HCT116 (cell line): ENCODE measurements at regions not wholly inside any gene's neighbourhood (a gene's known extent, or its start where the extent isn't known, plus 50 kb on each side); places are given as distances from the start of the nearest gene placed in this dataset.
"Not testable (repeated sequence)": the region's sequence is repeated elsewhere in the genome, so short reads cannot be mapped to it uniquely, and the experiment has no call there.

Experiments used
- ATAC-seq: fragments of 200-7000 bp; cut with Tn5 transposase; 2 replicates; pipeline ENCODE4 v1.9.1; 2020; ENCODE audit warnings: mild to moderate bottlenecking, moderate library complexity
- BruUV-seq: library from RNA; stranded (reverse); fragments of 400-500 nt; replicated peaks from 2 replicates; lab custom pipeline; 2021; lab: Mats Ljungman, UMichigan
- CTCF ChIA-PET: fragments of 300-600 bp; sonication (Branson Sonifier 250); formaldehyde crosslinking; loops from one replicate; lab custom pipeline; 2021; ENCODE audit warnings: antibody characterized with exemption; lab: Charles Lee
- POLR2A ChIA-PET: fragments of 300-600, 350-600 bp; sonication (Branson Sonifier 250); formaldehyde crosslinking; loops from one replicate; lab custom pipeline; 2021; ENCODE audit warnings: antibody characterized with exemption; lab: Charles Lee
- RAD21 ChIA-PET, 2 experiments: fragments of 300-600 bp; sonication (Branson Sonifier 250); formaldehyde crosslinking; loops; one replicate each; lab custom pipeline; 2023; ENCODE audit warnings: low total read pairs in 2 of 2; ENCODE audit not compliant: uncharacterized antibody in 2 of 2, unreplicated experiment in 2 of 2, low non-redundant PET in 1 of 2; lab: Charles Lee
- DNase-seq: peaks from one replicate; pipeline ENCODE4 v3.0.0-alpha.2; 2010; ENCODE audit warnings: low read depth, low spot score
- H2AFZ ChIP-seq: fragments of 200-600 bp; shearing (Covaris generic), sonication (generic); 2 replicates; pipeline ENCODE4 v1.6.1; 2017; ENCODE audit warnings: low read depth, mixed run types, mixed read lengths, antibody characterized with exemption, low read length; ENCODE audit not compliant: poor library complexity, severe bottlenecking
- H3K27ac ChIP-seq: 2 replicates; pipeline ENCODE4 v1.5.1; 2012; ENCODE audit warnings: low read depth, low read length
- H3K27me3 ChIP-seq: fragments of 200-600 bp; sonication (generic); 2 replicates; pipeline ENCODE4 v1.6.1; 2016; ENCODE audit warnings: mixed run types, low read length, mixed read lengths; ENCODE audit not compliant: insufficient read depth
- H3K36me3 ChIP-seq, 2 experiments: fragments of 200-500 bp in 1 of 2; fragments of 200-600 bp in 1 of 2; sonication (Bioruptor generic) in 1 of 2; sonication (generic) in 1 of 2; 2 replicates each; pipeline versions ENCODE4 v1.5.1 to v1.6.1; 2014 to 2016; ENCODE audit warnings: low read length in 2 of 2, inconsistent platforms in 1 of 2, mixed read lengths in 1 of 2, mixed run types in 1 of 2; ENCODE audit not compliant: insufficient read depth in 2 of 2, control insufficient read depth in 1 of 2
- H3K4me1 ChIP-seq, 2 experiments: fragments of 200-600 bp in 1 of 2; sonication (generic) in 1 of 2; 2 replicates each; pipeline versions ENCODE4 v1.5.1 to v1.6.1; 2012 to 2017; ENCODE audit warnings: low read length in 2 of 2, inconsistent platforms in 1 of 2, mild to moderate bottlenecking in 1 of 2, mixed read lengths in 1 of 2, mixed run types in 1 of 2, moderate library complexity in 1 of 2; ENCODE audit not compliant: insufficient read depth in 2 of 2, control insufficient read depth in 1 of 2
- H3K4me2 ChIP-seq: fragments of 200-600 bp; sonication (generic); 2 replicates; pipeline ENCODE4 v1.6.1; 2017; ENCODE audit warnings: mixed run types, low read length, mixed read lengths
- H3K4me3 ChIP-seq, 2 experiments: fragments of 200-600 bp in 1 of 2; sonication (generic) in 1 of 2; replicated peaks in 1 of 2; 2 replicates each; pipeline ENCODE4 v1.5.1; 2011 to 2016; ENCODE audit warnings: low read length in 2 of 2, control low read depth in 1 of 2, low read depth in 1 of 2, mild to moderate bottlenecking in 1 of 2, mixed read lengths in 1 of 2, mixed run types in 1 of 2
- H3K79me2 ChIP-seq: fragments of 200-600 bp; sonication (generic); 2 replicates; pipeline ENCODE4 v1.6.1; 2017; ENCODE audit warnings: mild to moderate bottlenecking, mixed run types, low read length, moderate library complexity, mixed read lengths; ENCODE audit not compliant: insufficient read depth
- H3K9ac ChIP-seq: fragments of 200-600 bp; sonication (generic); 2 replicates; pipeline ENCODE4 v1.6.1; 2016; ENCODE audit warnings: low read length, mixed read lengths
- H3K9me2 ChIP-seq: fragments of 200-600 bp; sonication (generic), shearing (Covaris generic); 2 replicates; pipeline ENCODE4 v1.6.1; 2017; ENCODE audit warnings: mixed run types, mild to moderate bottlenecking, moderate library complexity; ENCODE audit not compliant: insufficient read depth
- H3K9me3 ChIP-seq, 2 experiments: fragments of 200-500 bp in 1 of 2; fragments of 200-600 bp in 1 of 2; sonication (Bioruptor generic) in 1 of 2; sonication (generic) in 1 of 2; 2 replicates each; pipeline ENCODE4 v1.6.1; 2014 to 2017; ENCODE audit warnings: low read length in 2 of 2, mixed read lengths in 2 of 2, inconsistent platforms in 1 of 2, low read depth in 1 of 2, mild to moderate bottlenecking in 1 of 2, mixed run types in 1 of 2, moderate library complexity in 1 of 2; ENCODE audit not compliant: control insufficient read depth in 1 of 2, insufficient read depth in 1 of 2
- H4K20me1 ChIP-seq: fragments of 200-600 bp; sonication (generic), shearing (Covaris generic); 2 replicates; pipeline ENCODE4 v1.6.1; 2017; ENCODE audit warnings: mixed run types, mild to moderate bottlenecking, moderate library complexity; ENCODE audit not compliant: insufficient read depth
- ELF1 ChIP-seq: IDR thresholded peaks from 2 replicates; pipeline ENCODE4 v1.6.1; 2012; ENCODE audit warnings: low read depth, borderline replicate concordance
- EZH2phosphoT487 ChIP-seq: fragments of 200-600 bp; IDR thresholded peaks from 2 replicates; pipeline ENCODE4 v1.6.1; 2018; ENCODE audit warnings: antibody characterized with exemption, borderline replicate concordance
- POLR2A ChIP-seq: IDR thresholded peaks from 2 replicates; pipeline ENCODE4 v1.7.0; 2011; ENCODE audit warnings: borderline replicate concordance; ENCODE audit not compliant: insufficient read depth, insufficient read length; ENCODE audit errors: extremely low read depth
- REST ChIP-seq: IDR thresholded peaks from 2 replicates; pipeline ENCODE4 v1.6.1; 2012; ENCODE audit warnings: low read depth
- TCF7L2 ChIP-seq: IDR thresholded peaks from 2 replicates; pipeline ENCODE4 v1.7.0; 2011; ENCODE audit warnings: borderline replicate concordance, inconsistent platforms; ENCODE audit not compliant: insufficient read depth, insufficient read length; ENCODE audit errors: extremely low read depth
- YY1 ChIP-seq: IDR thresholded peaks from 2 replicates; pipeline ENCODE4 v1.6.1; 2011; ENCODE audit warnings: low read length, low read depth, moderate library complexity, mild to moderate bottlenecking; ENCODE audit not compliant: insufficient replicate concordance; ENCODE audit errors: extremely low read depth
- ZFX ChIP-seq: fragments of 450-650 bp; IDR thresholded peaks from 2 replicates; pipeline ENCODE4 v1.6.1; 2017
- intact Hi-C: fragments of 100-400 bp; cut with micrococcal nuclease; formaldehyde crosslinking; loops from 2 replicates; pipeline ENCODE4 v1.10.0; 2022

DNA sequence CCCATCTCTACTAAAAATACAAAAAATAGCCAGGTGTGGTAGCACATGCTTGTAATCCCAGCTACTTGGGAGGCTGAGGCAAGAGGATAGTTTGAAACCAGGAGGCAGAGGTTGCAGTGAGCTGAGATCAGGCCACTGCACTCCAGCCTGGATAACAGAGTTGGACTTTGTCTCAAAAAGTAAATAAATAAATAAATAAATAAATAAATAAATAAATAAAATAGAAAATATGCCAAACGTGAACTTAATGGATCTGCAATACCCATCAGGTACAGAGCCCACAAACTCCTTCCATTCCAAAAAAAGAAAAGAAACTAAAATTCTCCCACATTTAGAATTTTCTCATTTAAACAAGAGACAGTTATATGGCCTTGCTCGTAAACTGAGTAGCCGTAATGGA, 702.7 kb downstream of the CDH18 start:
- Histone ChIP-seq H3K4me2 (no peak overlapping the region), H2AFZ (no peak overlapping the region), H3K9ac (no peak overlapping the region), H4K20me1 (no peaks in the 10 kb centered on the region), H3K27me3 (no peaks in the 10 kb centered on the region), H3K36me3 (no peaks in the 10 kb centered on the region), H3K9me2 (no peaks in the 10 kb centered on the region), H3K79me2 (no peaks in the 10 kb centered on the region), H3K9me3 (peaks cover 5 to 8% of the 10 kb centered on the region in 2 experiments; a peak in 2 of 4 replicates), H3K27ac (no peak overlapping the region), H3K4me3 (no peak overlapping the region), H3K4me1 (no peaks in the 10 kb centered on the region)
- POLR2A ChIA-PET = no interaction called here
- CTCF ChIA-PET = no interaction called here
- TF ChIP-seq EZH2phosphoT487 (no peak), POLR2A (no peak), ELF1 (no peak), YY1 (no peak), ZFX (no peak), TCF7L2 (no peak), REST (no peak)
- ATAC-seq (no peak), DNase-seq (no peak)
- intact Hi-C loops = no loop called here
- RAD21 ChIA-PET = no interaction called here
- no TSS peak for BruUV-seq

DNA sequence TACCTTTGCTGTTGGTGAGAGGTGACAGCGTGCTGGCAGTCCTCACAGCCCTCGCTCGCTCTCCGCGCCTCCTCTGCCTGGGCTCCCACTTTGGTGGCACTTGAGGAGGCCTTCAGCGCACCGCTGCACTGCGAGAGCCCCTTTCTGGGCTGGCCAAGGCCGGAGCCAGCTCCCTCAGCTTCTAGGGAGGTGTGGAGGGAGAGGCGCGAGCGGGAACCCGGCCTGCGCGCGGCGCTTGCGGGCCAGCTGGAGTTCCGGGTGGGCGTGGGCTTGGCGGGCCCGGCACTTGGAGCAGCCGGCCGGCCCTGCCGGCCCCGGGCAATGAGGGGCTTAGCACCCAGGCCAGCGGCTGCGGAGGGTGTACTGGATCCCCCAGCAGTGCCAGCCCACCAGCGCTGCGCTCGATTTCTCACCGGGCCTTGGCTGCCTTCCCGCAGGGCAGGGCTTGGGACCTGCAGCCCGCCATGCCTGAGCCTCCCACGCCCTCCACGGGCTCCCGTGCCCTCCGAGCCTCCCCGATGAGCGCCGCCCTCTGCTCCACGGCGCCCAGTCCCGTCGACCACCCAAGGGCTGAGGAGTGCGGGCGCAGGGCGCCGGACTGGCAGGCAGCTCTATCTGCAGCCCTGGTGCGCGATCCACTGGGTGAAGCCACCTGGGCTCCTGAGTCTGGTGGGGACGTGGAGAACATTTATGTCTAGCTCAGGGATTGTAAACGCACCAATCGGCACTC, 700.3 kb downstream of the CDH18 start:
- H2AFZ ChIP-seq, H3K9me2 ChIP-seq, H3K36me3 ChIP-seq, RAD21 ChIA-PET, CTCF ChIA-PET, ATAC-seq, H3K4me2 ChIP-seq, H3K4me1 ChIP-seq, H3K27ac ChIP-seq, POLR2A ChIA-PET, H3K27me3 ChIP-seq, H3K4me3 ChIP-seq, DNase-seq, intact Hi-C loops, BruUV-seq, H3K79me2 ChIP-seq, H3K9ac ChIP-seq, H4K20me1 ChIP-seq: not testable (repeated sequence)
- H3K9me3 ChIP-seq = peaks cover 10 to 15% of the 10 kb centered on the region in 2 experiments; a peak in 2 of 4 replicates

GRCh38 chr5:19288311-19288710, 699.7 kb downstream of the CDH18 start:
- H3K9ac ChIP-seq, H3K4me1 ChIP-seq, H2AFZ ChIP-seq, intact Hi-C loops, H4K20me1 ChIP-seq, CTCF ChIA-PET, H3K9me2 ChIP-seq, ATAC-seq, POLR2A ChIA-PET, DNase-seq, RAD21 ChIA-PET, H3K4me3 ChIP-seq, H3K27me3 ChIP-seq, H3K36me3 ChIP-seq, H3K79me2 ChIP-seq, H3K4me2 ChIP-seq, H3K27ac ChIP-seq, BruUV-seq: not testable (repeated sequence)
- peaks cover 10 to 15% of the 10 kb centered on the region in 2 experiments; a peak in 2 of 4 replicates for H3K9me3 ChIP-seq
